Sigmoid colon (tissue), 4 donors: ENCODE measurements at regions not wholly inside any gene's neighbourhood (a gene's known extent, or its start where the extent isn't known, plus 50 kb on each side); places are given as distances from the start of the nearest gene placed in this dataset.

ENCODE experiments used
- CTCF ChIP-seq, 4 experiments: fragments of 450-650 bp in 3 of 4; fragments of 200-600 bp in 1 of 4; IDR thresholded peaks; one replicate each; pipeline ENCODE4 v1.5.1; 2016 to 2019; ENCODE audit warnings: antibody characterized with exemption in 4 of 4, mild to moderate bottlenecking in 3 of 4, moderate library complexity in 2 of 4
- EP300 ChIP-seq, 4 donors: sonication (generic); formaldehyde crosslinking; IDR thresholded peaks; one replicate each; pipeline ENCODE4 v1.6.1; 2017; ENCODE audit warnings: antibody characterized with exemption in 4 of 4
- POLR2A ChIP-seq, 2 donors: fragments of 450-650 bp; IDR thresholded peaks; one replicate each; pipeline ENCODE4 v1.6.1; 2016; ENCODE audit warnings: antibody characterized with exemption in 2 of 2, mild to moderate bottlenecking in 2 of 2, moderate library complexity in 2 of 2
- POLR2AphosphoS5 ChIP-seq, 4 donors: sonication (generic); formaldehyde crosslinking; IDR thresholded peaks; one replicate each; pipeline ENCODE4 v1.6.1; 2017; ENCODE audit warnings: antibody characterized with exemption in 4 of 4

- no peak for TF ChIP-seq POLR2AphosphoS5 (IDR thresholded peaks at IDR 0.05)
- TF ChIP-seq CTCF (IDR thresholded peaks at IDR 0.05) = no peak
- TF ChIP-seq POLR2A (IDR thresholded peaks at IDR 0.05) = no peak
- TF ChIP-seq EP300 (IDR thresholded peaks at IDR 0.05) = no peak
These were observed 356.0 kb downstream of the DUSP6 start for GRCh38 chr12:88996200-88996788.
